ENCODE measurements at regions not wholly inside any gene's neighbourhood (a gene's known extent, or its start where the extent isn't known, plus 50 kb on each side); places are given as distances from the start of the nearest gene placed in this dataset.

DNA sequence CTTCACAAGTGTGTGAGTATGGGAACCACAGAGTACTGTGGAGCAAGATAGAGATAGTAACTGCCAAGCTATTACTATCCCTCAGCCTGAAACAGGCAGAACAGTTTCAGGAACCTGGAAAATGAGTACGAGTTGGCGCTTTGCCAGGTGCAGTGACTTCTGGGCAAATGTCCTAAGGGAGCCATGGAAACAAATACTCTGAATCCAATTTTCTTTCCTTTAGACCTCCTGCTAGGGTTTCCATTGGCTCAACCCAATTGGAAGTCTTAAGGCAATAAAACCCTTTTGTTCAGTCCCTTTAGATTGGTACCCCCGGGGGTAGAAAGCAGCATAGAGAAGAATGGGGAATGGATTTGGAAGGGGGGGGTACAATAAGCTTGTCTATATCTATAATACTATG is 205.0 kb upstream of the EPHA7 start:
- no peak for DNase-seq

- DNase-seq = no peak
Observed at GRCh38 chr6:93621442-93621841, 202.1 kb upstream of the EPHA7 start.

DNA sequence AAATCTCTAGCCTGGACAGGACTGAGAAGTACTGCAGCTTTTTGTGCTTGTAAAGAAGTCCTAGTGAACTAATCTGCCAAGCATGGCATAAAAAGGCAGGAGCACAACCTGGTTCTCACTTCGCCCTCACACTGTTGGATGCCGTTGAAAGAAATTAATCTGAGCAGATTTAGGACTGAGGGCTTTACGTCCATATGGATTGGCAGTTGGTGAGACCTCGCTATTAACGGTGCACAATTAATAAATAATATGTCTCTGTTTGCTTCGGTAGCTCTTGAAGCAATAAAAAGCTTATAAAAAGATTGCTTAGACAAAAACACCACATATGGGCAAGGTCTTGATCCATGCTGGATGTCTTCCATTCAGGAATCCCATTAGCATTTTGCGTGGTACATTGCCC is 185.6 kb upstream of the EPHA7 start:
- no peak for DNase-seq

- no peak for DNase-seq
Observed at GRCh38 chr6:93592417-93592816, 173.1 kb upstream of the EPHA7 start.

DNA sequence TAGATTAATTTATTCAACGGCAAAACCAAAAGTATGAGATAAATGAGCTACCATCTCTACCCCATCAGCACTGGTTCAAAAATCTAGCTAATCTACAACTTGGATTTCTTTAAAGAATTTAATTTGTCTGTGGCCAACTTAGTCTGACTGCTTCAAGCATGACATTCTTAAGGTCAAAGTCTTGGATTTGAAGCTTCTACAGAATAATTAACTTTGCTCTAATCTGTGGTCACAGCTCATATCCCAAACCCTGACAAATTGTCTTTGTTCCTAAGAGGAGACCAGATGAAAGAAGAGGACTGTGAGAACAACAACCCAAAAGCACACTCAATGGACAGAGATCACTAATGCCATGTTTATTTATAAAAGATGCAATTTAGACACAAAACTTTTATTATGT is 166.9 kb upstream of the EPHA7 start:
- no peak for DNase-seq

- no peak for DNase-seq
Observed at GRCh38 chr6:93584300-93584699, 164.9 kb upstream of the EPHA7 start.

- DNase-seq = peak; percentile 89
Observed at GRCh38 chr6:93581371-93581770, 162.0 kb upstream of the EPHA7 start.

GRCh38 chr6:93580446-93580845 is 161.1 kb upstream of the EPHA7 start:
- DNase-seq = peak; percentile 21

DNA sequence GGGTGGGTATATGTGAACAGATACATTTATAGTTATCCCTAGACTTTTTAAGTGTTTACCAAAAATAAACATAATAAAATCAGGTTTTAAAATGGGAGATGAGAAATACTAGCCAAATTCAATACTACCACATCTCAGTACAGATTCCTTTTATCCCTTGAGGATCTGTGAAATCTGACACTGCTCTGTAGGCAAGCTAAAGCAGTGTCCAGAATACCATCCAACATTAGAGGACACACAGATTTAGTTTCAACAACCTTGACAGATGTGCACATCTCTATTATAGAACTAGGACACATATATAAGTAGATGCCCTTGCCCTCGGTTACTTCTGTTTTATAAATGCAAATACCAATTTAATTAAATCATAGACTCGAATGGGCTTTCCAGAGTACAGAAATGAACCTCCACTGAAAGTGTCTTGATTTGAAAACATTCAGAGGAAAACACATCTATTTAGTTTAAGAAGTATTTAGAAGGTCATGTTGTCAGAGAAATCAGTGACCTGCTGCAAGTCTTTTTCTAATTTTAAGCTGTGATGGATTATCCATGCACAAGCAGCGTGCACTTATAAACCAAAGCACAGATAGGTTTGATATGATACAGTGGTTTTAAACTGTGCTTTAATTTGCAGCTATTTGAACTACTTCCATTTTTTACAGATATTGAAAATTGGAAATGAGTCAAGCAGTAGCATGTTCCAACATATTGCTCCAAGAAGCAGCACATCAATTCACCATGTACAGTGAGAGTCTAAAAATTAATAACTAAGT is 156.3 kb upstream of the EPHA7 start:
- peak; percentile 3 for DNase-seq

DNA sequence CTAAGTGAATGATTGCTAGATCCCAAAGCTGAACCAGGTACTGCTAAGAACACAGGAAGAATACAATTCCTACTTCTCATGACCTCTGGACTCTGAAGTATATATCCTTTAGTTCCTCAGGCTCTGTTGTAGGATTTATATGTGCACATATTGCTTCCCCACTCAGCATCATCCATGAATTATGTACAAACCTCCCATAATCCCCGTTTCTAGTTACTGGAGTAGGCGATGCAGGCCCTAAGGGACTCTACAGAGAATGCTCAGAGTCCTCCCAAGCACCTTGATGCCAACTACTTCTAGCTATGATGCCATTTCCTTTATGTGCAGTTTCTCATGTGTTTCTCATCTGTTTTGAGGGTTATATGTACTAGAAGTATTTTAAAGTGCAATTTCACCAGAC is 154.9 kb upstream of the EPHA7 start:
- no peak for DNase-seq

DNA sequence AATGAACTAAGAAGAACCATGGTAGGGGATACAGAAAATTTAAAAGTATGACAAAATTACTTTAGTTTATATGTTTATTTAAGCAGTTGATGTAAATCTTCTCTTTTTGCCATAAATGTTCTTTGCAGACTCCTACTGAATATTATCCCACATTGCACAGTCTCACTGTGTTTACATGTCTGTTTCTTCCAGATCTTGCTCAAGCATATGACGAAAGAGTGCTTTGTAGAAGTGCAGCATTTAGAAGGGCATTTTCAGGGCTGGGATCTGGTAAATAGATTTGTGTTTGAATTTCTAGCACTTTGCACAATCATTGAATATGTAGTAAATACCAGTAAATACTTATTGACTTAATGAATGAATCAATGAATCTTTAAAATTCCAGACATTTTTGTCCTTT is 152.0 kb upstream of the EPHA7 start:
- no peak for DNase-seq

GRCh38 chr6:93568169-93568568 is 148.8 kb upstream of the EPHA7 start:
- no peak for DNase-seq

GRCh38 chr6:93567164-93567563 is 147.8 kb upstream of the EPHA7 start:
- DNase-seq = peak; percentile 18

GRCh38 chr6:93566285-93566684 is 146.9 kb upstream of the EPHA7 start:
- DNase-seq = no peak

DNA sequence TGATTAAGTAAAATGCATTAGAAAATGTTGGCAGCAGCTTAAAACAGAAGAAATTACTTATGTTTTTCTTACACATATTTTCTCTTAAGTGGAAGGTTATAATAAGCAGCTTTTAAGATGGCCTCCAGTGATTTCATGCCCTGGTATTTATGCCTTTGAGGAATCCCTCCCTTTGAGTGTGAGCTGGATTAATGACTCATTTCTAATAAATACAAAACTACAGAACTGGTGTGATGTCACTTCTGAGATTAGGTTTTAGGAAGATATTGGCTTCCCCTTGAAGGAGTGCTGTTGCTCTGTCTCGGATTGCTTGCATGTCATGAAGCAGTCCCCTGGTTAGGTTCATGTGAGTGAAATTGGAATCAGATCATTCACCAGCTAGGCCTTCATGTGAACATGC is 143.2 kb upstream of the EPHA7 start:
- no peak for DNase-seq

DNA sequence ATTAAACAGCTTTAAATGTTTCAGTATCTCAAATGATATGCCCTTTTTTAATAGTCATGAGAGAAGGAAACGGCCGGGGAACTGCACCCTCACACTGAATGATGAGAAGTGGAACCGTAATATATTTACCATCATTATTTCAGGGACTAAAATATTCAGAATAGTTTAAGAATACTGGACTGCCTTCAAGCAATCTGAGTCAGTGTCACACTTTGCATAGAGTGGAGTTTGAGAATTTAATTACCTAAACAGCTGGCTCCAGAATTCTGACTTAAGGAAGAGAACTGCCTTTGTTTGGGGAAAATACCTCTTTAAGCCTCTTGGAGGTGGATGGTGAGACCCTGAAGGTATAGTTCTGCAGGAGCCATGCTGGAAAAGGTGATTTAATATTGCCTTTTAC is 135.9 kb upstream of the EPHA7 start:
- DNase-seq = no peak

GRCh38 chr6:93554018-93554417 is 134.7 kb upstream of the EPHA7 start:
- no peak for DNase-seq

DNA sequence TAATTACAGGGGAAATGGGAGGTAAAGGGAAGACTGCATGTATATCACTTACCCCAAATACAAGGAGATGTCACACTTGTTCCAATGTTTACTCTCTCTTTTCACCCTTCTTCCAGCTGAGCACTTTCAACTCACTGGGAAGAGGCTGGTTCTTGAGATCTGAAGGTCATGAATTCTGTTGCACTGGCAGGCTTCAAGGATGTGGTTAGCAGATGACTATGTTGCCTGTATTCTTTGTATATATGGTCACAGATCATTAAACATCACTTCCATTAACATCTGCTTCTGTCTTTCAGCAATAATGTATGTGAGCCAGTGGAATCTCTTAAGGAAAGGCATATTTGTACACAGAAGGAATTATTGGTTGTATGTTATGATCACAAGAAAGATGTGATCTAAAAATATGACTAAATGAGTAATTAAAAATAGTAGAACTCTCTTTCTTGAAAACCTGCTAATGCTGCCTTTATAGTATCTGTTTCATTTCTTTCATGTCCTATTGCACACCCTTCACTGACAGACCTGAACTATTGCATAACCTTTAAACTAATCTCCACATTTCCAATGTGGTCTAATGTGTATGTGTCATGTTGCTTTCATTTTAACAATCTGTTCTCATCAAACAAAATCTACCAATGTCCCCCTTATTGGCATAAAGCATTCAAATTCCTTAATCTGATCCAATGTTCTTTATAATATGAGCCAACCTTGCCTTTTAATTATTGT is 131.4 kb upstream of the EPHA7 start:
- DNase-seq = peak; percentile 75

- DNase-seq = no peak
Observed at GRCh38 chr6:93549868-93550267, 130.5 kb upstream of the EPHA7 start.

DNA sequence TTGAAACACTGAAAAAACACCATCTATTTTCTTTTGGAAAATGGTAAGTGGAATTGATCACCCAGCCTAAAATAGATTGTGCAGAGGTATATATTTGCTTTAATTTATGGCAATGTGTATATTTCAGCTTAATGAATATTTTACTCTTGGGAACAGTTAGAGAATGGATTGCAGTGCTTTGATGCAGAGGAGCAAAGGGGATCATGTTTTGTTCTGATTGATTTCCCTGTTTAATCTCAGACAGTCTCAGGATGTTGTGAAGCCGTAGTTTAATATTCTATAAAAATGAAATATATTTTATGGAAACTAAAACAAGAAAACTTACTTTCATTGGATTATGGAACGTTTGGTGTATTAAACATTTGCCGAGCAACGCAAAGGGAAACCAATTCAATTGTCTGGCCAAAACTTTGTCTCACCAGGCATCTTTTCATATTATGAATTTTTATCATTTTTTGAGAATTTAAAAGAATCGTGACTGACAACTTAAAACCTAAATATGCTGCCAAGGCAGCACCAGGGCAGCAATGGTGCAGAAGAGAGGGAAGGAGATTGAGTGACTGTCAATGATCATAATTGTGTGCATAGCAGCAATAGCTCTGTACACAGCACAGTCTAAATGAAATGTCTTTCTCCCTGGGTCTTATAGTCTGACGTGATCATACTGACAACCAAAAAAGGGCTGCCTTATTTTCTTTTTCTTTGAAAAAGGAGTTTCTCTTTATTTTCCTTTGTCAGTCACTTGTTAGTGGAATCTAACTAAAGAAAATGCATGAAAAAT is 105.5 kb upstream of the EPHA7 start:
- no peak for DNase-seq

DNA sequence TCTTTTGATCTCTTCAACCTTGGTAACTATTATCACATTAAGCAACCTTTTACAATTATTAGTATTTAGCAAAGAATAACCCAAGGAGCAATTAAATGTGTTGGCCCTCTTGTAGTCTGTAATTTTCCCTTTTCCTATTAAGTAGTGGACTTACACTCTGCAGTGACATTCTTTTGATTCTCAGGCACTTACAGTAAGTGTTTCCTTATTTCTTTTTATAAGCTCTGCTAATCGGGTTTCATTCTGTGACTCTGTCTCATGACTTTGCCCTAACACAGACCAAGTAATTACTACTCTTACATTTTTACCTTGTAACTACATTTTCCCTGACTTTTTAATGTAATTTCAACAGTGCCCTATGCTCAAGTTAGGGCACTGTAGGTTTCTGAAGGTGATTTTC is 104.0 kb upstream of the EPHA7 start:
- no peak for DNase-seq

- no peak for DNase-seq
Observed at GRCh38 chr6:93516441-93516840, 97.1 kb upstream of the EPHA7 start.

GRCh38 chr6:93515736-93516135 is 96.4 kb upstream of the EPHA7 start:
- DNase-seq = no peak

- DNase-seq = no peak
Observed at GRCh38 chr6:93498713-93499112, 79.4 kb upstream of the EPHA7 start.

All from DMS53 (cell line).